ENCODE measurements at regions not wholly inside any gene's neighbourhood (a gene's known extent, or its start where the extent isn't known, plus 50 kb on each side); places are given as distances from the start of the nearest gene placed in this dataset.

DNA sequence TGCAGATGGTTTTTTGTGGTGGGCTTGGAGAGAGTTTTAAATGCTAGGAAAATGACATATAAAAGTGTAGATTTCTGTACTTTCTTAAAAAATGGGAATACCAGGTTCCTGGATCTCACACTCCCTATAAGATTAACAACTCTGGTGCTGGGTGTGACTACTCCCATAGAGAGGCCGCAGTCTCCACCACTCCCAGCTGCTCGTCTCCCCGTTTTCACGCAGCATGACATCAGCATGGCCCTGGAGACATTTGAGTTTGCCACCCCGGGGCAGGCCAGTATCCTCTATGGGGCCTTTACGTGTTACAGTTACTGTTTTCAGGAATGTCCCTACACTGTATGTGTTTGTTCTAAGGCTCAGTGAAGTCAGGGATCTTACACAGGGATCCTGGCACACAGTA, 126.7 kb upstream of the ATP2B2 start:
- no peaks in the 10 kb centered on the region for H3K36me3 Mint-ChIP-seq (ENCODE audit: unreplicated experiment)
- TF ChIP-seq, protein P1, sequence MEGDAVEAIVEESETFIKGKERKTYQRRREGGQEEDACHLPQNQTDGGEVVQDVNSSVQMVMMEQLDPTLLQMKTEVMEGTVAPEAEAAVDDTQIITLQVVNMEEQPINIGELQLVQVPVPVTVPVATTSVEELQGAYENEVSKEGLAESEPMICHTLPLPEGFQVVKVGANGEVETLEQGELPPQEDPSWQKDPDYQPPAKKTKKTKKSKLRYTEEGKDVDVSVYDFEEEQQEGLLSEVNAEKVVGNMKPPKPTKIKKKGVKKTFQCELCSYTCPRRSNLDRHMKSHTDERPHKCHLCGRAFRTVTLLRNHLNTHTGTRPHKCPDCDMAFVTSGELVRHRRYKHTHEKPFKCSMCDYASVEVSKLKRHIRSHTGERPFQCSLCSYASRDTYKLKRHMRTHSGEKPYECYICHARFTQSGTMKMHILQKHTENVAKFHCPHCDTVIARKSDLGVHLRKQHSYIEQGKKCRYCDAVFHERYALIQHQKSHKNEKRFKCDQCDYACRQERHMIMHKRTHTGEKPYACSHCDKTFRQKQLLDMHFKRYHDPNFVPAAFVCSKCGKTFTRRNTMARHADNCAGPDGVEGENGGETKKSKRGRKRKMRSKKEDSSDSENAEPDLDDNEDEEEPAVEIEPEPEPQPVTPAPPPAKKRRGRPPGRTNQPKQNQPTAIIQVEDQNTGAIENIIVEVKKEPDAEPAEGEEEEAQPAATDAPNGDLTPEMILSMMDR (IDR thresholded peaks at IDR 0.05), result no peak

DNA sequence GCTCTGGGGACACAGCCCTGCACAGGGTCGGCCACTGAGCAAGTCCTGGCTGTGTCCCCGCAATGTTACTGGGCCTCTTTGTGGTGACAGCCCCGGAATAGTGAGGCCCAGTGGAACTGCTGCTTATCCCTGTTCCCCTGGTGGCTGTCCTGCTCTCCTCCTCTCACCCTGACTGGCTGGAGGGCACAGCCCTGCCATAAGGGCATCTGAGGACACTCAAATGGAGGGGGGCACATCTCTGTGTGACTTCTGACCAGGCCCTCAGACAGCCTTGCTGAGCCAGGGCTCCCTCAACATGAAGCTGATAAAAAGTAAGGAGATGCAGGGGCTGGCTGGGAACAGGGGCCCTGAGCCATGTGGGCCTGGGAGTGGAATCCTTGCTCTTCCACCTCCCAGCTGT, 127.4 kb upstream of the ATP2B2 start:
- H3K27me3 Mint-ChIP-seq (ENCODE audit: unreplicated experiment), result peaks cover 10% of the 10 kb centered on the region
- H3K9me3 Mint-ChIP-seq (ENCODE audit: unreplicated experiment), result peaks cover 8% of the 10 kb centered on the region
- no peak overlapping the region for H3K27ac Mint-ChIP-seq (ENCODE audit: unreplicated experiment)
- H3K4me3 Mint-ChIP-seq (ENCODE audit: unreplicated experiment), result no peak overlapping the region
- no peaks in the 10 kb centered on the region for H3K36me3 Mint-ChIP-seq (ENCODE audit: unreplicated experiment)
- TF ChIP-seq, protein P1 (IDR thresholded peaks at IDR 0.05), result no peak
- no peaks in the 10 kb centered on the region for H3K4me1 Mint-ChIP-seq (ENCODE audit: unreplicated experiment)
- DNase-seq (ENCODE audit: extremely low spot score, unreplicated experiment), result no peak

More for the DNA sequence above, 126.7 kb upstream of the ATP2B2 start:
- Mint-ChIP-seq H3K27me3 (ENCODE audit: unreplicated experiment) (peaks cover 10% of the 10 kb centered on the region), H3K4me3 (ENCODE audit: unreplicated experiment) (no peak overlapping the region), H3K4me1 (ENCODE audit: unreplicated experiment) (no peaks in the 10 kb centered on the region), H3K27ac (ENCODE audit: unreplicated experiment) (no peak overlapping the region), H3K9me3 (ENCODE audit: unreplicated experiment) (peaks cover 2% of the 10 kb centered on the region)
- no peak for DNase-seq (ENCODE audit: extremely low spot score, unreplicated experiment)

DNA sequence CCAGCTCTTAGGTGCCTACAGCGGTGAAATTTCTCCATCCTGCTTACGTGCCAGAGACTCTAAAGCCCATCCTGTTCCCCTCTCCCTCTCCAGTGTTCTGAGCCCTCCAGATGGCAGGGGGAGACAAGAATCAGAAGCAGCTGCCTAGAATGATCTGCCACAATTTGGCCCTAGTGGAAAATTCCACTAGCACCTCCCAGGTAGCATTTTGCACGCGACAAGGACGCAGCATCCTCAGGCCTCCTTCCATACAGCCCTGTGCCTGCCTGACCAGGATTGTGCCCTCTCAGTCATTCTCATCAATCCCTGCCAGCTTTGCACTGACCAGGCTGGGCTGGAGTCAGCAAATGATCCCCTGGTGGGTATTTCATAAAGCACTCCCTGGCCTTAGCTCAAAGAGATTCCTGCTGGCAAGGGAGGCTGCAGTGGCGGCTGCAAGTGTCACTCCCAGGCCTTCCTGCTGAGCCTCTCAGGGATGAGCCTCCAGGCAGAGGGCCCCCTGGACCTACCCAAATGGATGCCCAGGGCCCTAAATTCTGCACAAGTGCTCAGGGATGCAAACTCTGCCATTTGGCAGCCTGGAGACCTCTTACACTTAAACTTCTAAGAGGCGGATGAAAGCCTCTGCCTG, 130.2 kb upstream of the ATP2B2 start:
- Mint-ChIP-seq H3K4me1 (ENCODE audit: unreplicated experiment) (no peaks in the 10 kb centered on the region), H3K27ac (ENCODE audit: unreplicated experiment) (no peak overlapping the region), H3K9me3 (ENCODE audit: unreplicated experiment) (peaks cover 18% of the 10 kb centered on the region), H3K4me3 (ENCODE audit: unreplicated experiment) (no peak overlapping the region), H3K27me3 (ENCODE audit: unreplicated experiment) (peaks cover 7% of the 10 kb centered on the region), H3K36me3 (ENCODE audit: unreplicated experiment) (no peaks in the 10 kb centered on the region)
- TF ChIP-seq, protein P1 (IDR thresholded peaks at IDR 0.05), result no peak
- DNase-seq (ENCODE audit: extremely low spot score, unreplicated experiment), result no peak

DNA sequence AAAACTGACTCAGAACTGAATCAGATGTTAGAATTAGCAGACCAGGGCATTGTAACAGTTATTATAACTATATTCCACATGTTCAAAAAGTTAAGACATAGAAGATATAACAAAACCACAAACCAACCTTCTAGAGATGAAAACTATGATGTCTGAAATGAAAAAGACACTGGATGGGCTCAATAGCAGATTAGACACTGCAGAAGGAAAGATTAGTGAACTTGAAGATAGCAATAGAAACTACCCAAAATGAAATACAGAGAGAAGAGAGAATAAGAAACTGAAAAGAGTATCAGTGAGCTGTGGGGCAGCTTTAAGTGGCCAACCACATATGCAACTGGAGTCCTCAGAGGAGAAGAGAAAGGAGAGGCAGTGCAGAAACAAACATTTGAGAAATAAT, 132.0 kb upstream of the ATP2B2 start:
- peaks cover 18% of the 10 kb centered on the region for H3K9me3 Mint-ChIP-seq (ENCODE audit: unreplicated experiment)
- H3K4me3 Mint-ChIP-seq (ENCODE audit: unreplicated experiment), result no peak overlapping the region
- TF ChIP-seq, protein P1 (IDR thresholded peaks at IDR 0.05), result no peak
- H3K36me3 Mint-ChIP-seq (ENCODE audit: unreplicated experiment), result no peaks in the 10 kb centered on the region
- peaks cover 2% of the 10 kb centered on the region for H3K27me3 Mint-ChIP-seq (ENCODE audit: unreplicated experiment)
- no peaks in the 10 kb centered on the region for H3K4me1 Mint-ChIP-seq (ENCODE audit: unreplicated experiment)
- DNase-seq (ENCODE audit: extremely low spot score, unreplicated experiment), result no peak
- no peak overlapping the region for H3K27ac Mint-ChIP-seq (ENCODE audit: unreplicated experiment)

DNA sequence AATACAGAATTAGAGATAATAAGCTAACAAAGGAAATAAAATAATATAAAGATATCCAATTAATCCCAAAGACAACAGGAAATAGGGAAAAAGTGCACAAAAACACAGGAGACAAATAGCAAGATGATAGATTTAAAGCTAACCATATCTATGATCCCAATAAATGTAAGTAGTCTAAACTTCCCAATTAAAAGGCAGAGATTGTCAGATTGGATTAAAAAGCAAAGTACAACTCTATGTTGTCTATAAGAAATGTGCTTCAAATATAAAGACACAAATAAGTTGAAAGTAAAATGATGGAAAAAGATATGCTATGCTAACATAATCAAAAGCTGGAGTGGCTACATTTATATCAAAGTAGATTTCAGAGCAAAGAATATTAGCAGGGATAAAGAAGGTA, 133.1 kb upstream of the ATP2B2 start:
- DNase-seq (ENCODE audit: extremely low spot score, unreplicated experiment), result no peak
- Mint-ChIP-seq H3K27ac (ENCODE audit: unreplicated experiment) (no peak overlapping the region), H3K4me1 (ENCODE audit: unreplicated experiment) (no peaks in the 10 kb centered on the region), H3K9me3 (ENCODE audit: unreplicated experiment) (peaks cover 18% of the 10 kb centered on the region), H3K36me3 (ENCODE audit: unreplicated experiment) (no peaks in the 10 kb centered on the region), H3K4me3 (ENCODE audit: unreplicated experiment) (no peak overlapping the region), H3K27me3 (ENCODE audit: unreplicated experiment) (no peaks in the 10 kb centered on the region)
- TF ChIP-seq, protein P1 (IDR thresholded peaks at IDR 0.05), result no peak

Measured in osteocyte (in vitro differentiated cells).